ENCODE measurements at regions not wholly inside any gene's neighbourhood (a gene's known extent, or its start where the extent isn't known, plus 50 kb on each side); places are given as distances from the start of the nearest gene placed in this dataset.

DNA sequence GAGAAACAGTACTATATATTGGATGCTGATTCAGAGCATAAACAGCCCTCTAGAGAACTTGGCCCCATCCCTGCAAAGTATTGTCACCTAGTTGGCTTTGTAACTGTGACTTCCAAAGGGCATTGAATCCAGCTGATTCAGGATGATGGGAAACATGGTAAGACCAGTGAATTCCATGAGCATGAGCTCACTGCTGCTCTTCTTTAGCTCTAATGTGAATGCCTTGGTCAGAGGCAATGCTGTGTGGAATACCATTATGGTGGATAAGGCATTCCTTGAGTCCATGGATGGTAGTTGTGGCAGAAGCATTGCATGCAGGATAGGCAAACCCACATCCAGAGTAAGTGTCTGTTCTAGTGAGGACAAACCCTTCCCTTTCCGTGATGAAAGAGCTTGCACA is 365.6 kb upstream of the EDA2R start:
- TF ChIP-seq TAF1 (IDR thresholded peaks at IDR 0.05; ENCODE audit: low read depth): no peak
- no peak for TF ChIP-seq NFIC (IDR thresholded peaks at IDR 0.05)
- no peak for TF ChIP-seq TCF12 (IDR thresholded peaks at IDR 0.05; ENCODE audit: low read depth)
- TF ChIP-seq RAD21 (IDR thresholded peaks at IDR 0.05; ENCODE audit: low read depth): no peak
- no peak for TF ChIP-seq TEAD4 (IDR thresholded peaks at IDR 0.05)
- TF ChIP-seq CEBPB (IDR thresholded peaks at IDR 0.05): no peak
- TF ChIP-seq CREB1 (IDR thresholded peaks at IDR 0.05; ENCODE audit: low read depth): no peak
- TF ChIP-seq, protein P1, sequence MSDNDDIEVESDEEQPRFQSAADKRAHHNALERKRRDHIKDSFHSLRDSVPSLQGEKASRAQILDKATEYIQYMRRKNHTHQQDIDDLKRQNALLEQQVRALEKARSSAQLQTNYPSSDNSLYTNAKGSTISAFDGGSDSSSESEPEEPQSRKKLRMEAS (IDR thresholded peaks at IDR 0.05): no peak

All from Ishikawa (cell line).